OCI-LY7 (cell line): ENCODE measurements at regions not wholly inside any gene's neighbourhood (a gene's known extent, or its start where the extent isn't known, plus 50 kb on each side); places are given as distances from the start of the nearest gene placed in this dataset.

Source experiments
- BruUV-seq: library from RNA; stranded (reverse); fragments of 400-500 nt; replicated peaks from 2 replicates; lab custom pipeline; 2021; lab: Mats Ljungman, UMichigan
- CTCF ChIA-PET: fragments of 300-600 bp; sonication (Branson Sonifier 250); formaldehyde crosslinking; loops from one replicate; lab custom pipeline; 2022; ENCODE audit warnings: antibody characterized with exemption; ENCODE audit not compliant: unreplicated experiment; lab: Charles Lee
- POLR2A ChIA-PET: fragments of 300-600 bp; sonication (Branson Sonifier 250); formaldehyde crosslinking; loops from one replicate; lab custom pipeline; 2022; ENCODE audit warnings: antibody characterized with exemption; lab: Charles Lee
- DNase-seq: peaks from one replicate; pipeline ENCODE4 v3.0.0-alpha.2; 2015; ENCODE audit warnings: low spot score
- H2AFZ ChIP-seq: fragments of 200-600 bp; sonication (generic), shearing (Covaris generic); 2 replicates; pipeline ENCODE4 v1.6.1; 2014; ENCODE audit warnings: mild to moderate bottlenecking, antibody characterized with exemption, low read length, moderate library complexity
- H3K27ac ChIP-seq: fragments of 200-600 bp; sonication (generic); 2 replicates; pipeline ENCODE4 v1.5.1; 2014; ENCODE audit warnings: mixed run types, low read depth, mild to moderate bottlenecking, moderate library complexity, low read length, inconsistent platforms; ENCODE audit not compliant: poor library complexity, severe bottlenecking
- H3K36me3 ChIP-seq: fragments of 200-600 bp; sonication (generic); 2 replicates; pipeline ENCODE4 v1.6.1; 2014; ENCODE audit warnings: mild to moderate bottlenecking, antibody characterized with exemption, low read length, moderate library complexity, mixed read lengths; ENCODE audit not compliant: insufficient read depth
- H3K4me1 ChIP-seq: fragments of 200-600 bp; sonication (generic); 2 replicates; pipeline ENCODE4 v1.5.1; 2014; ENCODE audit warnings: mild to moderate bottlenecking, low read length; ENCODE audit not compliant: insufficient read depth, poor library complexity, severe bottlenecking
- H3K4me2 ChIP-seq: fragments of 200-600 bp; sonication (generic); 2 replicates; pipeline ENCODE4 v1.6.1; 2014; ENCODE audit warnings: mild to moderate bottlenecking, low read length
- H3K4me3 ChIP-seq: fragments of 200-600 bp; sonication (generic); 2 replicates; pipeline ENCODE4 v1.5.1; 2014; ENCODE audit warnings: mild to moderate bottlenecking, low read depth, low read length; ENCODE audit not compliant: poor library complexity, severe bottlenecking
- H3K79me2 ChIP-seq: fragments of 200-600 bp; sonication (generic); 2 replicates; pipeline ENCODE4 v1.6.1; 2016; ENCODE audit warnings: low read depth, mild to moderate bottlenecking, low read length, moderate library complexity, mixed read lengths; ENCODE audit not compliant: insufficient read depth
- H3K9me2 ChIP-seq: fragments of 200-600 bp; sonication (generic); 2 replicates; pipeline ENCODE4 v1.6.1; 2016; ENCODE audit warnings: mild to moderate bottlenecking, low read length, mixed read lengths; ENCODE audit not compliant: insufficient read depth
- H3K9me3 ChIP-seq: fragments of 200-600 bp; sonication (generic); 2 replicates; pipeline ENCODE4 v1.6.1; 2014; ENCODE audit warnings: mild to moderate bottlenecking, mixed run types, low read length, mixed read lengths
- H4K20me1 ChIP-seq: fragments of 200-600 bp; sonication (generic); 2 replicates; pipeline ENCODE4 v1.6.1; 2014; ENCODE audit warnings: mild to moderate bottlenecking, antibody characterized with exemption, low read length, moderate library complexity, mixed read lengths; ENCODE audit not compliant: insufficient read depth
- EZH2phosphoT487 ChIP-seq: fragments of 200-600 bp; sonication (generic); IDR thresholded peaks from 2 replicates; pipeline ENCODE4 v1.6.1; 2018; ENCODE audit warnings: low read depth, borderline replicate concordance, mild to moderate bottlenecking, mixed run types, antibody characterized with exemption, low read length, moderate library complexity, mixed read lengths
- intact Hi-C: fragments of 100-400 bp; cut with micrococcal nuclease; formaldehyde crosslinking; loops from one replicate; pipeline ENCODE4 v1.10.0; 2022; ENCODE audit not compliant: unreplicated experiment
- TF ChIP-seq, protein P1 (sequence below): fragments of 200-600 bp; sonication (generic); conservative IDR thresholded peaks from 2 replicates; pipeline ENCODE4 v1.5.1; 2014; ENCODE audit warnings: mild to moderate bottlenecking, antibody characterized with exemption, low read length, moderate library complexity, mixed read lengths

DNA sequence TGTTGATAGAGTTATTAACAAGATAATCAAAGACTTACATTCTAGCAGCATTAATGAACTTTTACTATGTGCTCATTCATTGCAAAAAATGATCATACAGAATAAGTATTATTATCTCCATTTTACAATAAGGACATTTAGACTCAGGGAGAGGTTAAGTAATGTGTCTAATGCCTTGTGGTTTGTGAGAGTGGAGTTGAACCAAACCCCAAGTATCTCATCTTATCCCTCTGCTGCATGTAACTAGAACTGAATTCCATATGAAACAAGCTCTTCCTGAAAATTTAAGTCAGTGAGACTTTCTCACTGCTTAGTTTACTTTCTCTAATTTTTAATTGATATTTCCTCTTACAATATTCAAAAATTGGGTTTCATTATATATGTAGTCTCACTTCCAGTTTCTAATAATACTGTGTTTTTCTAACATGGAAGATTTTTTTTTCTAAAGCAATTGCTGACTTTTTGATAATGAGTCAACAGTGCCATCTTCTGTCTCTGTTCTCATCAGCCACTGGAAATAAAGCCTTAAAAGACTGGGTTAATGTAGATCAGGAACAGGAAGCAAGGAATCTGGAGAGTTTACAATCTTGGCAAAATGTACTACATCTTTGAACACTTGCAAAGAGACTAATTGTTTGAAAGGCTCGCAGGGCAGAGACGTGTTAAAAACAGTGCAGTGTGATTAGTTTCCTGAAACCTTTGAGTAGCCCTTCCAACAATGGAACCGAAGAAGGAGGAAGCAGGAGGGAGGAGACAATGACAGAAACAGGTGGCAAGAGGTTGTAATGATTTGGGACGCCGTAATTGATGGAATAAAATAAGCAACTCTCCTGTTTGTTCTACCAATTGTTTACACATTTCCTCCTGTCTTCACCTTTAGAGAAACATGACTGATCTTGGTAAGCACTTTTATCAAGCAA lies 567.6 kb downstream of the MRPL39 start:
- no peak overlapping the region for H3K27ac ChIP-seq
- no peak for DNase-seq
- intact Hi-C loops = no loop called here
- no peak overlapping the region for H3K4me2 ChIP-seq
- no peak overlapping the region for H2AFZ ChIP-seq
- H3K36me3 ChIP-seq = no peaks in the 10 kb centered on the region
- 0 out of 2 replicates have a peak, but pooled peaks cover 11% of the 10 kb centered on the region for H3K9me3 ChIP-seq
- no TSS peak for BruUV-seq
- H4K20me1 ChIP-seq = no peaks in the 10 kb centered on the region
- H3K4me3 ChIP-seq = no peak overlapping the region
- CTCF ChIA-PET = no interaction called here
- H3K4me1 ChIP-seq = no peaks in the 10 kb centered on the region
- H3K79me2 ChIP-seq = no peaks in the 10 kb centered on the region
- POLR2A ChIA-PET = no interaction called here
- TF ChIP-seq EZH2phosphoT487 = no peak
- TF ChIP-seq, protein P1, sequence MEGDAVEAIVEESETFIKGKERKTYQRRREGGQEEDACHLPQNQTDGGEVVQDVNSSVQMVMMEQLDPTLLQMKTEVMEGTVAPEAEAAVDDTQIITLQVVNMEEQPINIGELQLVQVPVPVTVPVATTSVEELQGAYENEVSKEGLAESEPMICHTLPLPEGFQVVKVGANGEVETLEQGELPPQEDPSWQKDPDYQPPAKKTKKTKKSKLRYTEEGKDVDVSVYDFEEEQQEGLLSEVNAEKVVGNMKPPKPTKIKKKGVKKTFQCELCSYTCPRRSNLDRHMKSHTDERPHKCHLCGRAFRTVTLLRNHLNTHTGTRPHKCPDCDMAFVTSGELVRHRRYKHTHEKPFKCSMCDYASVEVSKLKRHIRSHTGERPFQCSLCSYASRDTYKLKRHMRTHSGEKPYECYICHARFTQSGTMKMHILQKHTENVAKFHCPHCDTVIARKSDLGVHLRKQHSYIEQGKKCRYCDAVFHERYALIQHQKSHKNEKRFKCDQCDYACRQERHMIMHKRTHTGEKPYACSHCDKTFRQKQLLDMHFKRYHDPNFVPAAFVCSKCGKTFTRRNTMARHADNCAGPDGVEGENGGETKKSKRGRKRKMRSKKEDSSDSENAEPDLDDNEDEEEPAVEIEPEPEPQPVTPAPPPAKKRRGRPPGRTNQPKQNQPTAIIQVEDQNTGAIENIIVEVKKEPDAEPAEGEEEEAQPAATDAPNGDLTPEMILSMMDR = no peak
- H3K9me2 ChIP-seq = no peaks in the 10 kb centered on the region

DNA sequence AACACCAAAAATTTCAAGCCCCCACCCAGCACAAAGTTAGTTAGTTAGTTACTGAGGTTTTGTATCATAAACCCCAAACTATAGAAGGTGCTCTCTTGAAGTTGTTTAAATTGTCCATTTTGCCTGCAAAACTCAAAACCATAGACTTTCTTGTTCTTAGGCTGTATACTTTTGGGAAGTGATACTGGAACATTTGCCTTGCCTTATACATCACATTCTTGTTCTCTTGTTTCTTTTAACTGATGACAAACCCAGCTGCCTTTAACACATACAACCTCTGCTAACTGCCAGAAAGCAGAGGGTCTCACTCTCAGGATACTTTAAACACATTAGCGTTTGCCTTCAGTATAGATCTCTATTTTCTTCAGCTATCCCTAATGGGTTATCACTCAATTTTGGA lies 570.5 kb downstream of the MRPL39 start:
- POLR2A ChIA-PET = no interaction called here
- no peak for DNase-seq
- TF ChIP-seq, protein P1 = no peak
- TF ChIP-seq EZH2phosphoT487 = no peak
- no peak overlapping the region for H3K27ac ChIP-seq
- H3K4me2 ChIP-seq = no peak overlapping the region
- H3K4me1 ChIP-seq = no peaks in the 10 kb centered on the region
- CTCF ChIA-PET = no interaction called here
- intact Hi-C loops = no loop called here
- no peaks in the 10 kb centered on the region for H3K79me2 ChIP-seq
- no peak overlapping the region for H3K4me3 ChIP-seq
- no TSS peak for BruUV-seq
- no peaks in the 10 kb centered on the region for H3K36me3 ChIP-seq
- H3K9me3 ChIP-seq = 0 out of 2 replicates have a peak, but pooled peaks cover 9% of the 10 kb centered on the region
- no peak overlapping the region for H2AFZ ChIP-seq
- no peaks in the 10 kb centered on the region for H4K20me1 ChIP-seq
- no peaks in the 10 kb centered on the region for H3K9me2 ChIP-seq

DNA sequence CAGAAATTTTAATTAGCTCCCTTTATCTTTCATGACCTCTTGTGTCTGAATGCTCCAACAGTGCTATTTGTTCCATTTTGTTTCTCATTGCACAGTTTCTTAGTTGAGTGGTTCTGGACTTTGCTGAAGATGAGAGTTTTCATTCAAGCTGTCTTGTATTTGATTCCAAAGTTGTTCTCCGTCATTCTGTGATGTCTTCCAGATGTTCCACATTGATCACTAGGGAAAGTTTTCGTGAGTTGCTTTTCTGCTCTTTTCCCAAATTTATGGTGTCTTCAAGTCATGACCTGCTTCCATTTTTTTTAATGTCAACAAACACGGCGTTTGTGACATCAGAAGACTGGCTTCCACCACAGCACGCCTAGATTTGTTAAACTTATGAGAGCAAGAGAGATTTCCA lies 575.5 kb downstream of the MRPL39 start:
- Histone ChIP-seq H4K20me1 (no peaks in the 10 kb centered on the region), H3K4me2 (no peak overlapping the region), H3K4me1 (no peaks in the 10 kb centered on the region), H2AFZ (no peak overlapping the region), H3K9me2 (no peaks in the 10 kb centered on the region), H3K36me3 (no peaks in the 10 kb centered on the region), H3K27ac (no peak overlapping the region), H3K9me3 (0 out of 2 replicates have a peak, but pooled peaks cover 9% of the 10 kb centered on the region), H3K79me2 (no peaks in the 10 kb centered on the region), H3K4me3 (no peak overlapping the region)
- intact Hi-C loops = no loop called here
- no peak for DNase-seq
- ChIA-PET CTCF (no interaction called here), POLR2A (interaction anchor here (1.3 kb wide), 1 partner anchor 11 kb away, joined by 3 read pairs; no protein-coding TSS in a partner anchor)
- BruUV-seq = no TSS peak
- TF ChIP-seq, protein P1 = no peak
- no peak for TF ChIP-seq EZH2phosphoT487
